Neural progenitor cell (in vitro differentiated cells): ENCODE measurements at regions not wholly inside any gene's neighbourhood (a gene's known extent, or its start where the extent isn't known, plus 50 kb on each side); places are given as distances from the start of the nearest gene placed in this dataset.

Experiments
- DNase-seq: peaks from one replicate; pipeline ENCODE4 v3.0.0-alpha.2; 2016; ENCODE audit warnings: low spot score
- H2AFZ ChIP-seq: fragments of 200-600 bp; sonication (generic); replicated peaks from 2 replicates; pipeline ENCODE4 v1.6.1; 2016; ENCODE audit warnings: antibody characterized with exemption
- H3F3A ChIP-seq: fragments of 200-600 bp; sonication (generic); 2 replicates; pipeline ENCODE4 v1.6.1; 2016; ENCODE audit warnings: antibody characterized with exemption, low read depth
- H3K27ac ChIP-seq: fragments of 200-600 bp; sonication (generic); 2 replicates; pipeline ENCODE4 v1.5.1; 2016; ENCODE audit warnings: mild to moderate bottlenecking
- H3K27me3 ChIP-seq: fragments of 200-600 bp; sonication (generic); 2 replicates; pipeline ENCODE4 v1.6.1; 2016; ENCODE audit warnings: mild to moderate bottlenecking, moderate library complexity
- H3K36me3 ChIP-seq: fragments of 200-600 bp; sonication (generic); 2 replicates; pipeline ENCODE4 v1.5.1; 2016
- H3K4me1 ChIP-seq: fragments of 200-600 bp; sonication (generic); 2 replicates; pipeline ENCODE4 v1.6.1; 2016; ENCODE audit warnings: mixed run types
- H3K4me2 ChIP-seq: fragments of 200-600 bp; sonication (generic); 2 replicates; pipeline ENCODE4 v1.6.1; 2016
- H3K4me3 ChIP-seq: fragments of 200-600 bp; sonication (generic); 2 replicates; pipeline ENCODE4 v1.5.1; 2016
- H3K79me2 ChIP-seq: fragments of 200-600 bp; sonication (generic); 2 replicates; pipeline ENCODE4 v1.6.1; 2016; ENCODE audit warnings: low read depth
- H3K9ac ChIP-seq: fragments of 200-600 bp; sonication (generic); 2 replicates; pipeline ENCODE4 v1.6.1; 2016
- H3K9me3 ChIP-seq: fragments of 200-600 bp; sonication (generic); 2 replicates; pipeline ENCODE4 v1.5.1; 2016; ENCODE audit warnings: low read depth
- H4K20me1 ChIP-seq: fragments of 200-600 bp; sonication (generic); 2 replicates; pipeline ENCODE4 v1.6.1; 2016; ENCODE audit warnings: low read depth
- H3K27ac Mint-ChIP-seq: 3 replicates; pipeline ENCODE4 v1.8.0; 2021; ENCODE audit warnings: mixed read lengths
- H3K27me3 Mint-ChIP-seq: 2 replicates; pipeline ENCODE4 v1.8.0; 2022; ENCODE audit warnings: low read depth, mild to moderate bottlenecking, inconsistent platforms, moderate library complexity, mixed read lengths; ENCODE audit not compliant: insufficient read depth
- H3K36me3 Mint-ChIP-seq: 3 replicates; pipeline ENCODE4 v1.8.0; 2021; ENCODE audit warnings: mixed read lengths
- H3K4me1 Mint-ChIP-seq: 3 replicates; pipeline ENCODE4 v1.8.0; 2021; ENCODE audit warnings: mixed read lengths
- H3K4me3 Mint-ChIP-seq: 3 replicates; pipeline ENCODE4 v1.8.0; 2021; ENCODE audit warnings: mild to moderate bottlenecking, moderate library complexity, mixed read lengths
- H3K9me3 Mint-ChIP-seq: 3 replicates; pipeline ENCODE4 v1.8.0; 2020; ENCODE audit warnings: mixed read lengths
- CTCF ChIP-seq: fragments of 200-600 bp; sonication (generic); IDR thresholded peaks from 2 replicates; pipeline ENCODE4 v1.5.1; 2017; ENCODE audit warnings: antibody characterized with exemption, mild to moderate bottlenecking
- EZH2 ChIP-seq: fragments of 200-600 bp; sonication (generic); IDR thresholded peaks from 2 replicates; pipeline ENCODE4 v1.6.1; 2017; ENCODE audit warnings: antibody characterized with exemption, mild to moderate bottlenecking, moderate library complexity
- EZH2phosphoT487 ChIP-seq: fragments of 200-600 bp; sonication (generic); IDR thresholded peaks from 2 replicates; pipeline ENCODE4 v1.6.1; 2017; ENCODE audit warnings: antibody characterized with exemption

- Histone ChIP-seq H3K4me3 (no peak overlapping the region), H3F3A (no peaks in the 10 kb centered on the region), H3K4me2 (no peak overlapping the region), H3K27me3 (no peaks in the 10 kb centered on the region), H3K36me3 (no peaks in the 10 kb centered on the region), H4K20me1 (no peaks in the 10 kb centered on the region), H3K27ac (no peak overlapping the region), H3K4me1 (no peaks in the 10 kb centered on the region), H2AFZ (no peak overlapping the region), H3K9me3 (no peaks in the 10 kb centered on the region), H3K9ac (no peak overlapping the region), H3K79me2 (no peaks in the 10 kb centered on the region)
- H3K36me3 Mint-ChIP-seq = no peaks in the 10 kb centered on the region
- H3K27ac Mint-ChIP-seq = no peak overlapping the region
- H3K9me3 Mint-ChIP-seq = peaks cover 5% of the 10 kb centered on the region
- no peak overlapping the region for H3K4me3 Mint-ChIP-seq
- peaks cover 3% of the 10 kb centered on the region for H3K4me1 Mint-ChIP-seq
- no peak for DNase-seq
- TF ChIP-seq EZH2phosphoT487 (no peak), CTCF (no peak), EZH2 (no peak)
- H3K27me3 Mint-ChIP-seq = no peaks in the 10 kb centered on the region
Observed at GRCh38 chr10:43795093-43795492, 146.4 kb upstream of the ZNF32 start.

- Histone ChIP-seq H3K4me1 (no peaks in the 10 kb centered on the region), H3K27ac (no peak overlapping the region), H3K27me3 (no peaks in the 10 kb centered on the region), H3K36me3 (no peaks in the 10 kb centered on the region), H3K79me2 (no peaks in the 10 kb centered on the region), H3K9me3 (no peaks in the 10 kb centered on the region), H4K20me1 (no peaks in the 10 kb centered on the region), H3K4me3 (no peak overlapping the region), H3F3A (no peaks in the 10 kb centered on the region), H2AFZ (no peak overlapping the region), H3K4me2 (no peak overlapping the region), H3K9ac (no peak overlapping the region)
- Mint-ChIP-seq H3K4me1 (peaks cover 3% of the 10 kb centered on the region), H3K36me3 (no peaks in the 10 kb centered on the region), H3K27ac (no peak overlapping the region), H3K27me3 (no peaks in the 10 kb centered on the region), H3K4me3 (no peak overlapping the region), H3K9me3 (no peaks in the 10 kb centered on the region)
- TF ChIP-seq CTCF = no peak
- no peak for TF ChIP-seq EZH2phosphoT487
- TF ChIP-seq EZH2 = no peak
- no peak for DNase-seq
Observed at GRCh38 chr10:43794181-43794815, 145.6 kb upstream of the ZNF32 start.

GRCh38 chr10:43793704-43794103 is 145.0 kb upstream of the ZNF32 start:
- no peaks in the 10 kb centered on the region for H3K27me3 Mint-ChIP-seq

More at GRCh38 chr10:43793704-43794103, 145.0 kb upstream of the ZNF32 start:
- Histone ChIP-seq H3F3A (no peaks in the 10 kb centered on the region), H3K27ac (no peak overlapping the region), H2AFZ (no peak overlapping the region), H3K4me3 (no peak overlapping the region), H4K20me1 (no peaks in the 10 kb centered on the region), H3K36me3 (no peaks in the 10 kb centered on the region), H3K79me2 (no peaks in the 10 kb centered on the region), H3K4me1 (no peaks in the 10 kb centered on the region), H3K27me3 (no peaks in the 10 kb centered on the region), H3K4me2 (no peak overlapping the region), H3K9ac (no peak overlapping the region), H3K9me3 (no peaks in the 10 kb centered on the region)
- no peak for DNase-seq
- no peak overlapping the region for H3K4me3 Mint-ChIP-seq
- H3K27ac Mint-ChIP-seq = no peak overlapping the region
- peaks cover under 1% of the 10 kb centered on the region for H3K4me1 Mint-ChIP-seq
- H3K36me3 Mint-ChIP-seq = no peaks in the 10 kb centered on the region
- no peaks in the 10 kb centered on the region for H3K9me3 Mint-ChIP-seq
- TF ChIP-seq EZH2phosphoT487 (no peak), CTCF (no peak), EZH2 (no peak)
